HG03565 (cell line): ENCODE measurements at regions not wholly inside any gene's neighbourhood (a gene's known extent, or its start where the extent isn't known, plus 50 kb on each side); places are given as distances from the start of the nearest gene placed in this dataset.

Experiments used
- ATAC-seq: cut with Tn5 transposase; IDR thresholded peaks from one replicate; pipeline ENCODE4 v1.9.1; 2021; ENCODE audit warnings: mild to moderate bottlenecking, moderate library complexity; ENCODE audit not compliant: unreplicated experiment

DNA sequence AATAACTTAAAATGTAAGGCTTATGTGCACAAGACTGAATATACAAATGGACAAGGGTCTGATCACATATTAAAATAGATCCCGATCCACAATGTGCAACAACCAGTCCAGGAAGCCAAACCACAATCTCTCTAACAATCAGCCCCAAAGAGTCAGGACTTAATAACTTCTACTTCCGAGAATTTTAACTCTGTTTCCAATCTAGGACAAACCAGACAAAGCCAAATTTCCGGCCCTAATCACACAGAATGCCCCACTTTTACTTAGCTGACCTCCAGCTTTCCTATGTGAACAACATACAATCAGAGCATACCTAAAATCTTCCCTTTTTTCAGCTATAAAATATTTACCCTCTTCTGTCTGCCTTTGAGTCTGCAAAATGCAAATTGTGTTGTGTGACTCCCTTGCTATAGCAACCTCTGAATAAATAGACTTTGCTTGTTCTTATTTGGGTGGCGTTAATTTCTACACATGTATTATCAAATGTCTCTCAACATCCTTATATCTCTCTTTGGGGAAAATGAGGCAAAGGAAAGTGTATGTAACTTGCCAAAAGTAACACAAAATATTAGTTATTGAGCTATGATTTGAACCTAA is 381.9 kb upstream of the MC4R start:
- ATAC-seq = no peak

- no peak for ATAC-seq
Measured at GRCh38 chr18:60755134-60755533, 382.6 kb upstream of the MC4R start.

- no peak for ATAC-seq
Measured at GRCh38 chr18:60775978-60776377, 403.4 kb upstream of the MC4R start.

- ATAC-seq = no peak
Measured at GRCh38 chr18:60784161-60784560, 411.6 kb upstream of the MC4R start.

GRCh38 chr18:60794802-60795201 is 422.2 kb upstream of the MC4R start:
- ATAC-seq = no peak

GRCh38 chr18:60804415-60804814 is 431.8 kb upstream of the MC4R start:
- ATAC-seq = no peak

DNA sequence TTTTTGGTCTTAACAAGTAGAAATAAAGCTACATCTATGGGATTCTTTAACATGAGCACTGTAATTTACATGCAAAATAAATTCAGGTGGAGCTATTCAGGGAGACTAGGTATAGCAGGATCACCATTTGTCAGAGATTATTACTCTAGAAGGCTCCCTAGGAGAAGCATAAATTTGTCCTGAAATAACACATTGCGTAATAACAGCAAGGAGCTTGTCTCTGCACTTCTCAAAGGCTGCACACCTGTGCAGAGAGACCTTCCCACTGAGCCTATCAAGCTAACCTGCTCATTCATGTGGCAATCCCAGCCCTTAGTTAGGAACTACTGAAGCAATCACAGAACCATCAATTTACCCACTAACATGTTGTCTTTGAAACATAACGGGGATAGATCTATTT is 437.4 kb upstream of the MC4R start:
- ATAC-seq = no peak

GRCh38 chr18:60812921-60813320 is 440.3 kb upstream of the MC4R start:
- no peak for ATAC-seq

GRCh38 chr18:60826346-60826745 is 453.8 kb upstream of the MC4R start:
- no peak for ATAC-seq

- ATAC-seq = no peak
Measured at GRCh38 chr18:60831971-60832370, 459.4 kb upstream of the MC4R start.

DNA sequence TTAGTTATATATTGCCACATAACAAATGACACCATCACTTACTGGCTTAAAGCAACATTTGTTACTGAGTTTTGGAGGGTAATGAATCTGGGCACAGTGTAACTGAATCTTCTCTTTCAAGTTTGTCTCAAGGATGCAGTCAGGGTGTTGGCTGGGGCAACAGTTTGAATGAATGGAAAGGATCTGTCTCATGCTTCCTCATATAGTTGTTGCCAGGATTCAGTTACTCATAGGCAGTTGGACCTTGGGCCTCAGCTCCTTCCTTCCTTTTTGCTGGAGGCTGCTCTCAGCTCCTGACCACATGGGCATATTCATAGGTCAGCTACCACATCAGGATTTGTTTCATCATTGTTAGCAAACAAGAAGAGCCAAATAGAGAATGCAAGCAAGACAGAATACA is 466.1 kb upstream of the MC4R start:
- ATAC-seq = no peak

DNA sequence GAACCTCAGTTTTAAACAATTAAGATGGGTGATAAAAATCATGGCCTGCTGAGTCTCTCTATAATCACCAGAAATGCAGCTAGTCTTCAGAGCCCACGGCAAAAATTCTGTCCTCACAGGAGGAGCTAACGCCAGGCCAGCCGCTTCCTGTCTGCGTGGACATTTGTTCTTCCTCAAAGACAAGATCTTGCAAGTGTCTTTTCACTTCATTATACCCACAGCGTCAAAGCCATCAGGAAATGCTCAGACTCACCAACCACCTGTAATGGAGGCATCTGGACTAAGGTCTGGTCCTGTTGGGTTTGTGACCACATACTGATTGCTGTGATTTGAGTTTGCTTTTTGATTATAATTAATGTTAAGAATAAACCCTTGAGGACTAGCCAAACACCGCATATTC is 473.8 kb upstream of the MC4R start:
- ATAC-seq = no peak

DNA sequence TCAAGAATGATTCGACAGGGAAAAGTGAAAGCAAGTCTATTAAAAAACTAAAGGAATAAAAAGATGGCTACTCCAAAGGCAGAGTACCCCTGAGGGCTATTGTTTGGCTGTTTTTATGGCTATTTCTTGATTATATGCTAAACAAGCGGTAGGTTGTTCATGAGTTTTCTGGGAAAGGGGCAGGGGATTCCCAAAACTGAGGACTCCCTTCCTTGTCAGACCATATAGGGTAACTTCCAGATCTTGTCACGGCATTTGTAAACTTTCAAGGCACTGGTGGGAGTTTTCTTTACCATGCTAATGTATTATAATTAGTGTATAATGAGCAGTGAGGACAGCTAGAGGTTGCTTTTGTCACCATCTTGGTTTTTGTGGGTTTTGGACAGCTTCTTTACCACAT is 474.9 kb upstream of the MC4R start:
- ATAC-seq = no peak

DNA sequence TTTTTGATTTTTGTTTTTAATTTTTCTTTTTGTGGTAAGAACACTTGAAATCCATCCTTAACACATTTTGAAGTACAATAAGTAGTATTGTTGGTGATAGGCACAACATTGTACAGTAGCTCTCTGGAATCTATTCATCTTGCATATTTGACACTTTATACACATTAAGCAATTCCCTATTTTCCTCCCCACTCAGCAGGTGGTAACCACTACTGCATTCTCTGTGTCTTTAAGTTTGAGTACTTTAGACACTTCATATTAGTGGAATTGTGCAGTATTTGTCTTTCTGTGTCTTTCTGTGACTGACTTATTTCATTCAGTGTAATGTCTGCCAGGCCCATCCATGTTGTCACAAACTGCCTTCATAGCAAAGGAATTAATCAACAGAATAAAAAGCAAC is 471.7 kb upstream of the CDH20 start:
- ATAC-seq = no peak

DNA sequence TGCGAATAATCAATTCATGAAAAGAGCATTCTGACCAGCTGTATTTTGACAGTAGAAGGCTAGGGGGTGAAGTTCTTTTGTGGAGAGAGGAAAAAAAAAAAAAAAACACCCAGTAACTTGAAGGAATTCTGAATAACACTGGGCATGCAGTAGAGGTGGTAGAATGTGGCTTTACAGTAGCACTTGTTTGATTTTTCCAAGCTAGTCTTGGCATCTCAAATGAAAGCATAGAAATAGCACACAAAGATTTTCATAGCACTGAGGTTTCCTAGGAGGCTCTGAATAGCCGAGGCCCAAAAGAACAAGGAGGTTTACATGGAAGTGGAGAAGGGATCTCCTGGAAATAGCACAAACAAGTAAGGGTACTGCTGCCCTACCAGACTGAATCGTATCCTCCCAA is 470.2 kb upstream of the CDH20 start:
- no peak for ATAC-seq

GRCh38 chr18:60865801-60866200 is 467.4 kb upstream of the CDH20 start:
- ATAC-seq = no peak

DNA sequence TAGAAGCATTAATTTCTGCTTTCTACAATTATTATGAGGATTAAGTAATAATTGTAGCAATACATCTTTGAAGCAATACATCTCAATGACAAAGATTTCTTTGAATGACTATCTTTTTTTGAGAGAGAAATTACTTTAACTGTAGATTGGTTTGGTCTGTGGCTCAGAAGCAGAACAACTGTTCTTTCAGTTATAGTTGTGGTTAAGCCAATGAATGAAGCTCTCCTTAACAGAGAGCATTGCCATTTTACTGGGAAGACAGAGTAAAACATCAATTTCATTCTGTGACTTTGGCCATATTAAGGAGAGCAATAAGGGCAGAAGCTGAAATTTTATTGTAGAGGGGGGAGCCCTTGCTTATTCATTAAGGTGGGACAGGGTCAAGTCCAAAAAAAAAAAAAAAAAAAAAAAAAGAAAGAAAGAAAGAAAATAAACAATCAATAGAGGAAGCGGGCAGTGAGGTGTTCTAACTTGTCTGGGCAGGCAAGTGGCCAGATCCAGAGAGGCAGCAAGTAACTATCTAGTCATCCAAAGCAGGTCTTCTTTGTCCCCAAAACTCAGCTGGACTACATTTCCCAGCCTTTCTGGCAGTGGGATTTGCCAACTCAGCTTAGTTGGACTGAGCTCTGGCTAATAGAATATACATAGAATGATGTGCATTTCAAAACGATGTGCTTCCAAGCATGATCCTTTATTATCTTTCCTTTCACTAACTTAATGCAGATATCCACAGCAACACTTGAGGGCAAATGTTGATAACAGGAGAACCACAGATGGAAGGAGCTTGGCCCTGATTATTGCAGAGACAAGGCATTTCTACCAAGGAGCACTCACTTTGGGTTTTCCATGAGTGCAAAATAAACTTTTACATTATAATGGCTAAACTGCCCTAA is 462.7 kb upstream of the CDH20 start:
- no peak for ATAC-seq

DNA sequence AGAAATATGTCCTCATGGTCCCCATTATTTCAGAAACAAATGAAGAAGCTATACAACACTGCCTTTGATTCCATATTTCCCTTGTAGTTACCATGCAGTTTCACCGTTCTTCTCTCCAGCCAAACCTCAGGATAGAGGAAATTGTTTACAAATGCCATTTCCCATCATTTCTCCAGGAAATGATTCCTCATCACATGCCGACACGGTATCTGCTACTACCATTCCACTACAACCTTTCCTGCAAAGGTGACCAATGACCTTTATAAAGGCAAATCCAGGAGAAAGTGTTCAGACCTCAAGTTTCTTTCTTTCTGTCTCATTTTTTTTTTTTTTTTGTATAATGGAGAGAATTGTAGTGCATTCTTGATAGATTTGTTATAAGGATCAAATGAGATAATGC is 460.8 kb upstream of the CDH20 start:
- no peak for ATAC-seq

- no peak for ATAC-seq
Measured at GRCh38 chr18:60873708-60874107, 459.5 kb upstream of the CDH20 start.

DNA sequence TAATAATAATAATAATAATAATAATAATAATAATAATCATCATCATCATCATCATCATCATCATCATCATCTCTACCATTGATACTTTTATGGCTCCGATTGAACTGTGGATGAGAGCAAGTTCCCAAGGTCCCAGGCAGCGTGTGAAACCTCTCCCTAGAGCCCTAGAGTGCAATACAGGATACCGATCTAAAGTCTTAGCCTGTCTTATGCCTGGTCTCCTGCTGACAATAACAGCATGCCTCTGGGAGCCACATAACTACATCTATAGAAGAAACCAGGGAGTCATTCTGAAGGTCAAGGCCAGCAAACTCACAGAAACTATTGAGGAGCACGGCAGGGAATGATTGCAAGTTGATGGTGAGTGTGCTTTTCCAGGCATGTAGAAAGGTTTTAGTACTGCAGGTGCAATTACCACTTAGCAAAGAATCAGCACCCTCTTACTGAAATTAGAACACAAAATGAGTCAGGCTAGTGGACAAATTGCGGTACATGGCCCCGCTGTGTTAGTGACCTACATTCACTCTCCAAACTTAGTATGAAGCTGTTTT is 457.2 kb upstream of the CDH20 start:
- ATAC-seq = no peak

DNA sequence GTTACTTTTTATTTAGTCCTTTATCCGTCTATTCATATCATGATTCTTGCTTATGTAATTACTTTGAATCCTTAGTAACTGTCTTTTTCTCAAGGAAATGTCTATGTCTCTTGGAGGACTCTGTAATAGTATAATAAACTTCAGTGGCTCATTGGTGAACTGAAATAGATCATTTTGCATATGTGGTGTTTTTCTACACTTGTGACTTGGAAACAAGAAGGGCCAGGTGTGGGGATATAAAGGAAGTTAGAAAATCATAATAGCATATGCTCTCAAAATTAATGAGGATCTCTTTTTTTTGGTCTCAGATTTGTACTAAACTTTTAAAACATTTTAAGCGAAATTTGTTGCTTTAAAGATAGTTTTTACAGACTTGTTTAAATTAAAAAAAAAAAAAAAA is 453.0 kb upstream of the CDH20 start:
- no peak for ATAC-seq

DNA sequence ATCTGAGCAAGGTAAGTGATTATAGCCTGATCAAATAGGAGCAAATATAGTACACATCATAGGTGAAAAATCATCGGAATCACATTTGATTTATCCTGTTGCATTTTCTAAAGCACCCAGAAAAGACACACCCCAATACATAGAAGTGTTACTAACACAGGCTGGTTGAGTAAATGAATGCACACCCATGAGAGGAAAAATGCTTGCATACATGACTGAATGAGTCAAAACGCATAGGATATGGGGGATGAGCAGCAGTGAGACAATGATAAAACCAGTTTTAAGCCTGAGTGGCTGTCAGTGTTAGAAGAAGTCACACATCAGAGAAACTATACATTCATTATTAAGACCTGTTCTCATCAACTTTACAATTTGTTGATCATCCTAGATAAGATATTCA is 449.6 kb upstream of the CDH20 start:
- ATAC-seq = no peak
